CD14-positive monocyte (primary cell): ENCODE measurements at regions not wholly inside any gene's neighbourhood (a gene's known extent, or its start where the extent isn't known, plus 50 kb on each side); places are given as distances from the start of the nearest gene placed in this dataset.

Source experiments
- DNase-seq, 3 donors: peaks; one replicate each; pipeline ENCODE4 v3.0.0-alpha.2; 2011 to 2022
- H2AFZ ChIP-seq: 2 replicates; pipeline ENCODE4 v1.6.0; 2012; ENCODE audit warnings: mild to moderate bottlenecking, low read depth, low read length, inconsistent platforms; ENCODE audit not compliant: insufficient read depth, poor library complexity, severe bottlenecking
- H3K27ac ChIP-seq, 2 donors: 1 replicate in 1 of 2; 2 replicates in 1 of 2; pipeline ENCODE4 v1.5.1; 2012 to 2013; ENCODE audit warnings: low read length in 2 of 2, control low read depth in 1 of 2, inconsistent platforms in 1 of 2, low read depth in 1 of 2, mild to moderate bottlenecking in 1 of 2
- H3K27me3 ChIP-seq, 2 donors: one replicate each; pipeline versions ENCODE4 v1.6.0 to v1.6.1; 2011 to 2013; ENCODE audit warnings: low read length in 2 of 2; ENCODE audit not compliant: control insufficient read depth in 2 of 2, insufficient read depth in 2 of 2
- H3K36me3 ChIP-seq, 2 donors: replicated peaks in 1 of 2; 1 replicate in 1 of 2; 2 replicates in 1 of 2; pipeline versions ENCODE4 v1.5.1 to v1.6.1; 2012 to 2013; ENCODE audit warnings: low read length in 2 of 2, control low read depth in 1 of 2, inconsistent platforms in 1 of 2, mild to moderate bottlenecking in 1 of 2; ENCODE audit not compliant: insufficient read depth in 2 of 2, control insufficient read depth in 1 of 2
- H3K4me1 ChIP-seq, 2 donors: 1 replicate in 1 of 2; 2 replicates in 1 of 2; pipeline versions ENCODE4 v1.5.1 to v1.6.1; 2012 to 2013; ENCODE audit warnings: low read length in 2 of 2, control low read depth in 1 of 2, inconsistent platforms in 1 of 2, mild to moderate bottlenecking in 1 of 2, moderate library complexity in 1 of 2; ENCODE audit not compliant: insufficient read depth in 2 of 2, control insufficient read depth in 1 of 2
- H3K4me2 ChIP-seq: replicated peaks from 2 replicates; pipeline ENCODE3; 2012; ENCODE audit warnings: low read length, moderate library complexity, mild to moderate bottlenecking; ENCODE audit not compliant: poor library complexity, severe bottlenecking; ENCODE audit errors: extremely low read depth
- H3K4me3 ChIP-seq, 3 experiments: fragments of 200-600 bp in 1 of 3; sonication (generic) in 1 of 3; replicated peaks in 1 of 3; 1 replicate in 2 of 3; 2 replicates in 1 of 3; pipeline ENCODE4 v1.5.1; 2011 to 2013; ENCODE audit warnings: low read length in 3 of 3, mild to moderate bottlenecking in 3 of 3, control low read depth in 2 of 3, low read depth in 2 of 3, inconsistent platforms in 1 of 3, moderate library complexity in 1 of 3
- H3K79me2 ChIP-seq: 2 replicates; pipeline ENCODE4 v1.6.0; 2012; ENCODE audit warnings: mild to moderate bottlenecking, control low read depth, inconsistent platforms, low read length, moderate library complexity; ENCODE audit not compliant: insufficient read depth
- H3K9ac ChIP-seq: 2 replicates; pipeline ENCODE4 v1.6.0; 2017; ENCODE audit warnings: low read length, mild to moderate bottlenecking; ENCODE audit not compliant: insufficient read depth, poor library complexity, severe bottlenecking
- H3K9me3 ChIP-seq, 2 donors: replicated peaks in 1 of 2; 1 replicate in 1 of 2; 2 replicates in 1 of 2; pipeline versions ENCODE4 v1.5.1 to v1.6.1; 2012 to 2013; ENCODE audit warnings: low read length in 2 of 2, control low read depth in 1 of 2; ENCODE audit not compliant: control insufficient read depth in 1 of 2, insufficient read depth in 1 of 2
- H4K20me1 ChIP-seq: 2 replicates; pipeline ENCODE4 v1.6.0; 2012; ENCODE audit warnings: mild to moderate bottlenecking, low read length, control low read depth, moderate library complexity; ENCODE audit not compliant: insufficient read depth
- H3K27ac Mint-ChIP-seq, 7 donors: one replicate each; pipeline ENCODE4 v1.8.0; 2020; ENCODE audit warnings: mild to moderate bottlenecking in 7 of 7, mixed read lengths in 7 of 7, moderate library complexity in 6 of 7, inconsistent platforms in 2 of 7
- H3K27me3 Mint-ChIP-seq, 3 donors: one replicate each; pipeline ENCODE4 v1.8.0; 2021 to 2022; ENCODE audit warnings: low read depth in 3 of 3, mild to moderate bottlenecking in 3 of 3, mixed read lengths in 3 of 3, moderate library complexity in 3 of 3, inconsistent platforms in 1 of 3
- H3K36me3 Mint-ChIP-seq, 2 donors: one replicate each; pipeline ENCODE4 v1.8.0; 2020; ENCODE audit warnings: mixed read lengths in 2 of 2, inconsistent platforms in 1 of 2, mild to moderate bottlenecking in 1 of 2
- H3K4me1 Mint-ChIP-seq: one replicate; pipeline ENCODE4 v1.8.0; 2020; ENCODE audit warnings: mild to moderate bottlenecking, mixed read lengths
- H3K4me3 Mint-ChIP-seq, 2 donors: one replicate each; pipeline ENCODE4 v1.8.0; 2020; ENCODE audit warnings: mild to moderate bottlenecking in 2 of 2, mixed read lengths in 2 of 2, moderate library complexity in 1 of 2
- H3K9me3 Mint-ChIP-seq, 7 donors: one replicate each; pipeline ENCODE4 v1.8.0; 2020 to 2022; ENCODE audit warnings: mixed read lengths in 7 of 7, mild to moderate bottlenecking in 6 of 7, moderate library complexity in 6 of 7, inconsistent platforms in 2 of 7
- CTCF ChIP-seq: fragments of 200-600 bp; IDR thresholded peaks from one replicate; pipeline ENCODE4 v1.8.0; 2022; ENCODE audit warnings: antibody characterized with exemption, mild to moderate bottlenecking
- WGBS: methylation state at CpG from one replicate; pipeline ENCODE4 v1.1.5; 2013; ENCODE audit warnings: missing lambda C conversion rate; ENCODE audit not compliant: insufficient coverage; 5-methylcytosine and 5-hydroxymethylcytosine counted together
- intact Hi-C, 2 donors: fragments of 100-400 bp; cut with micrococcal nuclease; formaldehyde crosslinking; loops; one replicate each; pipeline versions ENCODE4 v1.15.0 to v1.15.1; 2023

GRCh38 chr13:37954191-37954590, 84.6 kb upstream of the TRPC4 start:
- 60% methylated on average over 1 of the region's 1 CpG for WGBS
- Histone ChIP-seq H3K4me3 (no peak overlapping the region), H3K27ac (no peak overlapping the region), H3K79me2 (no peaks in the 10 kb centered on the region), H3K4me2 (no peak overlapping the region), H3K27me3 (no peaks in the 10 kb centered on the region), H3K9me3 (no peaks in the 10 kb centered on the region), H3K9ac (no peak overlapping the region), H3K36me3 (no peaks in the 10 kb centered on the region), H4K20me1 (no peaks in the 10 kb centered on the region), H3K4me1 (no peaks in the 10 kb centered on the region), H2AFZ (no peak overlapping the region)
- Mint-ChIP-seq H3K36me3 (no peaks in the 10 kb centered on the region), H3K4me3 (no peak overlapping the region), H3K9me3 (peaks cover 0 to 3% (median 0%) of the 10 kb centered on the region in 7 donors), H3K27ac (no peak overlapping the region), H3K4me1 (no peaks in the 10 kb centered on the region), H3K27me3 (peaks cover 0 to 2% (median 0%) of the 10 kb centered on the region in 3 donors)
- no peak for TF ChIP-seq CTCF
- no peak for DNase-seq
- intact Hi-C loops: no loop called here

GRCh38 chr13:37953696-37954095, 84.1 kb upstream of the TRPC4 start:
- Histone ChIP-seq H3K36me3 (no peaks in the 10 kb centered on the region), H3K4me2 (no peak overlapping the region), H3K4me3 (no peak overlapping the region), H3K27me3 (no peaks in the 10 kb centered on the region), H3K4me1 (no peaks in the 10 kb centered on the region), H2AFZ (no peak overlapping the region), H4K20me1 (no peaks in the 10 kb centered on the region), H3K9ac (no peak overlapping the region), H3K79me2 (no peaks in the 10 kb centered on the region), H3K27ac (no peak overlapping the region), H3K9me3 (no peaks in the 10 kb centered on the region)
- H3K27me3 Mint-ChIP-seq: peaks cover 0 to 2% (median 0%) of the 10 kb centered on the region in 3 donors
- H3K36me3 Mint-ChIP-seq: no peaks in the 10 kb centered on the region
- no peak overlapping the region for H3K27ac Mint-ChIP-seq
- no peak overlapping the region for H3K4me3 Mint-ChIP-seq
- intact Hi-C loops: no loop called here
- TF ChIP-seq CTCF: no peak
- no peak for DNase-seq
- peaks cover 0 to 3% (median 0%) of the 10 kb centered on the region in 7 donors for H3K9me3 Mint-ChIP-seq
- no peaks in the 10 kb centered on the region for H3K4me1 Mint-ChIP-seq
